K562 (cell line): ENCODE measurements at regions not wholly inside any gene's neighbourhood (a gene's known extent, or its start where the extent isn't known, plus 50 kb on each side); places are given as distances from the start of the nearest gene placed in this dataset.

Experiments
- ETV6 ChIP-seq, 3 experiments: fragments of 150-350 bp in 1 of 3; sonication (generic) in 1 of 3; formaldehyde crosslinking in 1 of 3; IDR thresholded peaks; 2 replicates each; pipeline versions ENCODE4 v1.6.1 to v1.8.0; 2014 to 2022; ENCODE audit warnings: borderline replicate concordance in 2 of 3, low read depth in 2 of 3, antibody characterized with exemption in 1 of 3, low read length in 1 of 3, mild to moderate bottlenecking in 1 of 3, missing genetic modification reagents in 1 of 3
- GATAD2B ChIP-seq: fragments of 450-650 bp; IDR thresholded peaks from 2 replicates; pipeline ENCODE4 v1.6.1; 2017; ENCODE audit warnings: mild to moderate bottlenecking, borderline replicate concordance

DNA sequence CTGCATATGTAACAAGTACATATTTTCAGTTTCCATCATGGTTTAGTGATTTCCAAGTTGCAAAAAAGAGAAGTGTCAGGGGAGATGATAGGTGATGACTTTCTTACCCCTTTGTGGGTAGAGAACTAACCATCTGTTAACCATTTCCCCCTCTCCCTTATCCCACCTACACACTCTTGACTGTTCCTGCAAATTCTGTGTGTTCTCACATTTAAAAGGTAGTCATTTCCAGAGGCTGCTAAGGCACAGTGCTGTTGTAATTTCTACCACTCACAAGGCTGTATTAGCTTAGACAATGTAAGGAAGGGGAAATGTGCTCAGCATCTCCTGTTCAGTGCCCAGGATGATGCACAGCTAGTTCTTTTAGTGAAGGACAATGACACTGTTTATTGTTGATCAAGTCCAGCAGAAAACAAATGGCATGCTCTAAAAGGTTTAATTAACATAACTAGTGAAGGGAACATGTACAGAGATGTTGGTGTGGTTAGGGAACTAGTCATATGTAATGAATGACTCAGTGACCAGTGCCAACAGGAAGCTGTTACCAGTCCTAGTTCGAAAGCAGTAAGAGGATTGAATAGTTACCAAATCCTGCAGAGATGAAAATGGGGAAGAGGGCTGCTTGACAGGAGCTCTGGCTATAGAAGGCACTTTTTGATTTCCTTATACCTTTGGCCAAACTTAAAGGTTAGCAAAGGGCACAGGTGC lies 165.1 kb downstream of the PLK2 start:
- TF ChIP-seq GATAD2B = no peak
- TF ChIP-seq ETV6 (IDR thresholded peaks at IDR 0.05; ENCODE audit: borderline replicate concordance in 1 of 2, low read depth in 2 of 2, low read length in 1 of 2) = no peak
- TF ChIP-seq ETV6 (CRISPR knock-in tag; IDR thresholded peaks at IDR 0.05; ENCODE audit: borderline replicate concordance) = no peak
